NCI-H510A treated with DMSO at 0.1 percent for 48 hours (cell line): ENCODE measurements at regions not wholly inside any gene's neighbourhood (a gene's known extent, or its start where the extent isn't known, plus 50 kb on each side); places are given as distances from the start of the nearest gene placed in this dataset.
"Not testable (repeated sequence)": the region's sequence is repeated elsewhere in the genome, so short reads cannot be mapped to it uniquely, and the experiment has no call there.

Experiments used
- DNase-seq: peaks from one replicate; lab custom pipeline; 2025; lab: John Stamatoyannopoulos, UW

DNA sequence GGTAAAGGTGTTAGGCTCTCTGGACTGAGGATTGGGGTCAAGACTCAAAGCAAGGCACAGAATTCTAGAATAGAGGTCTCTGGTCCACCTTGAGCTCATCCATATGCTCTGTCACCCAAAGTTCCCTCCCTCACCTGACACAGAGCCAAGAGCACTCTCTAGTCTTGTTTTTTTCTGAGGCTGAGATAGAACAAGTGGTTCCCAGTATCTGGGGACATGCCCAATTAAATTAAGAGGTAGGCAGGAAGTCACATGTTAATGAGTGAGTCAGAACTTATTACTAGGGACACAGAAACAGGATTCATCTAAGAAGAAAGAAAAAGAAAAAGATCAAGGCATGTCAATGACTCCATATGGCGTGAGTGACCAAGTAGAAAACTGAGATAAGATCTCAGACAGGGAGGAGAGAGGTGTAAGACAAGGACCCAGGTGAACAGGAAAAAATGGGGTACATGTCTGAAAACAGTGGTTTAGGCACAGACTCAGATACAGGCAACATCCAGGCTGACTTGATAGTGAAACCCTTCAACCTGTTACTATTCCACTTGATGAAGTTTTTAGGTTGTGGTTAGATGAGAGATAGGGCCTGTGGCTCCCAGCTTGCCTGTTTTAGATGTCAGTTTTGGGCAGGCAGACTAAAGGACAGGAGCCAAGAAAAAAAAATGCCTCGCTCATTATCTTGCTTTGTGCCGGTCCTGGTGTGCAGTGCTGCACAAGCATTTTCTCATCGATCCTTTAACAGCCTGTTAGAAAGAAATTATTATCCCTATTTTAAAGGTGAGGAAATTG is 609.9 kb downstream of the CCSER2 start:
- DNase-seq, result no peak

DNA sequence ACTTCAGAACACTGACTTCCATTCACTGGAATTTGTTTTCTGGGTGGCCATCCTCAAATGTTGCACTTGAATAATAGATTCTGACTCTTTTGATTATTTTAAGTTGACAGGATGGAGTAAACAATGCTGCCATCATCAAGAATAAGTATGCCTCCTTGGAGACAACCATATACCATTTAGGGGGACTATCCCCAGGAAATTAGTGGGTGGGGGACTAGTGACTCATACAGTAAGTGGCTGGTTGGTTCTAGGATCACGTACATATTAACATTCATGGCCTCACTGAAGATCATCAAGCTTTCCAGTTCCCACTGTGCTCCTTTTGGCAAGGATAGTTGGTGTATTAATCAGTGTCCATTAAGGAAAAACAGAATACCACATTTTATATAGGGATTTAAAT is 615.2 kb downstream of the CCSER2 start:
- no peak for DNase-seq

DNA sequence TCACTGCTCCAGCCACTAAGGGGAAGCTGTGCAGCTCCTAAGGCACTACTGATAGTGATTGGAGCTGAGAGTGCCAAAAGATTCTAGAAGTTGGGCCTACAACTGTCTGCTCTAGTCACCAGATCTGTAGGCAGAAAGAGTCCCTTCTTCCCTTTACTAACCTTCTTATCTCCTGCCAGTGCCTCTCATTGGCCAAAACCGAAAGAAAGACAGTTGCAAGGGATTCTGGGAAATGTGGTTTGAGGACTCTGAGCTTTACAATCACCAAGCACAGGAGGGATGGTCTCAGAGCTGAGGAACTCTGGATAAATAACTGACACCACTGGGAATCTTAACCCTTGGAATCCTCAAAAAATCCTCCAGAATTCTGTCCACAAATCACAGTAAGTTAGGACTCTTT is 615.8 kb downstream of the CCSER2 start:
- no peak for DNase-seq

DNA sequence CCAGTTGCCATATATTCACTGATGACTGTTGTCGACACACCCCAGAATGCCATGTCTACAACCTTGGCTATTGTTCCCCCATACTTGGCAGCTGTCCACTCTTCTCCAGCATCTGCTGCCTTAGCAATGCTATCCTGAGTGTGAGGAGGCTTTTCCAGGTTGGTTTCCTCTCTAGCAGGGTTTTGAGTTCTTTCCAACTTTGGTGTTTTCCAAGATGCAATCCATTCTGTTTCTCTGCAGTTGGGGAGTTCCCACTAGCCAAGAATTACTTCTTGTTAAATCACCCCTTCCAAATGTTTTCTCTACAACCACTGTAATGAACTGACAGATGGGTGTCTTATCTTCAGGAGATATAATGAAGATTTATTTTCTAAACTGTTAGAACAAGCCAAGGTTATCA is 617.4 kb downstream of the CCSER2 start:
- no peak for DNase-seq

DNA sequence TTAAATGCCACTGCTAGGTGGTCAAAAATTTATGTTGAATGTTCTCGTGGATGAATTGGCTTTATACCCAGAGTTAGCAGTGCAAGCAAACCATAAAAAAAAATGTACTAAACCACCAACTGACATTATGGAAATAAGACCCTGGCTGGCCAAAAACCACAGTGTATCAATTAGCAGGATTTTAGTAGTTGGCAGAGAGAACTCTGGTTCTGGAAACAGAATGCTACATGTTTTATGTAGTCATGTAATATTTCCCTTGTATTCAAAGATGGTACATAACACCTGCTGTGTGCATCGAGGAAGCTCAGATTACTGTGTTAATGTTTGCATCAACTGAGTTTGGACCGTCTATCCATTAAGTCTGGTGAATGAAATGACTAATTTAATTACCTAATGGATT is 618.5 kb downstream of the CCSER2 start:
- peak; percentile 64 for DNase-seq

DNA sequence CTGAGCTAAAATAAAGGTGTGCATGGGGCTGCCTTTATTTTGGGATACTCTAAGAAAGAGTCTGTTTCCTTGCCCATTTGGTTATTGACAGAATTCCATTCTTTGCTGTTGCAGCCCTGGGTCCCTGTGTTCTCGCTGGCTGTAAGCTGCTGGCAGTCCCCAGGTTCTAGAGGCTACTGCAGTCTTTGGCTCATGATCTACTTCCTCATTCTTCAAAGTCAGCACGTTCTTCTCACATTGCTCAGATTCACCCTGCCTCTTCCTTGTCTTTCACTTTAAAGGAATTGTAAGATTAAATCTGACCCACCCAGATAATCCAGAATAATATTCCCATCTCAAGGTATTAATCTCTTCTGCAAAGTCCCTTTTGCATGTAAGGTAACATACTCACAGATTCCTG is 620.3 kb downstream of the CCSER2 start:
- DNase-seq, result no peak

DNA sequence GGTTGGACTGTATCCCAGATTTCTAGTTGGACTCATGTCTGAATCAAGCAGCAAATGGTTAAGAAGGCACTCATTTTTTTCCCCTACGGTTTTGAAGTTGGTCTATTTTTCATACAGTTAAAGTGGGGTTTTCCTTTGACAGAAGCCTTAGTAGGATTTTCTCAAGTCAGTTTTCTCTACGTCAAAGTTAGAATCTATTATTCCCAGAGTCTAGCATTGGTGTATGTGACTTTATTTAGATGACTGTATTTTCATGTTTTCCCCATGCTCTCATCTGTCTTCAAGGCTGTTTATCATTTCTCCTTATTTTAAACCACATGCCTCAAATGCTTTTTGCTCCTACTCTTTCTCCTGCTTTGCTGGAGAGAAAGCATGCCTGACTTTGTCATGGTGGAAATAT is 623.2 kb downstream of the CCSER2 start:
- no peak for DNase-seq

DNA sequence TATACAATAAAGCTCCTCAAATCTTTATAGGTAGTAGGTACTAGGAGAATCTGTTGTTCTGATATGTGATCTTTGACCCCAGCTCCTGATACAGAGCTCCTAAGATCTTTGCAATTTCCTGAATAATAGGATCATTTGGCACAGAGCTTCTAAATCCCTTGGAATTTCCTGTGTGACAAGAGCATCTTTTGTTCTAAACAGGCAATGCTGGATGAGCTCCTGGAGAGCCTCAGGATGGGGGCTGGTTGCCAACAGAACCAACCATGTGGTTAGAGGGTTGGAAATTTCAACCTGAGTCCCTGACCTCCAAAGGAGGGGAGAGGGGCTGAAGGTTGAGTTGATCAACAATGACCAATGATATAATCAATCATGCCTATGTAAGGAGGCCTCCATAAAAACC is 629.0 kb downstream of the CCSER2 start:
- no peak for DNase-seq

DNA sequence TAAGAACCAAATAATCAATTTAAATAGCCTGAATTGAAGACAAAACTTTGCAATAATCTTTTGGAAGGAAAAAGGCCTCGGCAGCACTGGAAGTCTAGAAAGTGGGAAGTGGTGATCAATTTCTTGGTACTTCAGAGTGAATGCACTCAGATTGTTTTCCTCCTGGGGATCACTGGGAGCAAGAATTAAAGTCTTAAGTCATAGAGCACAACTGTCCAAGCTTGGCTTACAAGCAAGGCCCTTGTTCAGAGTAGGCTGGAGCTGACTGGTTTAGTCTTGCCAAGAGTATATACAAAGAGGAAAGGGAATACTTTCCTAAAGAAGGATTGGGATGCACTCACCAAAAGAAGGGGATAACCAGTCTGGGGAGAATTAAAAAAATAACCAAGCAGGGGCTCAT is 637.1 kb downstream of the CCSER2 start:
- DNase-seq, result no peak

DNA sequence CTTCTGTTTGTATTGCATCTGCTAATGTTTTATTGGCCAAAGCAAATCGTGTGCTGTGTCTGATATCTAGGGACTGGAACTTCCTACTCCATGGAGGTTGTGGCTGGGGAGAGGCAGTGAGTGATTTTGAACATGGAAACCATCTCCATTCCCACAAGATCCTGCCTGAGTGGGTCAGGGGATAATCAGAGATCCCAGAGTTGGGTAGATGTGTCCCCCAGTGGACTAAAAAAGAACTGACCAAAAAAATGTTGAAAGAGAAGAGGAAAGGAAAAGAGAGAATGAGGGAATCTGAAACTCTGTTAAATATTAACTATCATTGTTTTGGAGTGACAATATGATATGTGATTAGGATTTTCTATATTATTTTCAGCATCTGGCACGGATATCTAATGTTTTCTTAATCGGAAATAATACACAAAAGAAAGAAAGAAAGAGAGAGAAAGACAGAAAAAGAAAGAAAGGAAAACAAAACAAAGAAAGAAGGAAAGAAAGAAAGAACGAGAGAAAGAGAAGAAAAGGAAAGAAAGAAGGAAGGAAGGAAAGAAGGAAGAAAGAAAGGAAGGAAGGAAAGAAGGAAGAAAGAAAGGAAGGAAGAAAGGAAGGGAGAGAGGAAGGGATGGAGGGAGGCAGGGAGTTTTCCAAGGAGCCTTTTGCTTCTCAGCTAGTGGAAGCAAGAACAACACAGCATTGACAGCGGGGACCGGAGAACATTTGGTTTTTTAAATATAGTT is 638.5 kb downstream of the CCSER2 start:
- no peak for DNase-seq

DNA sequence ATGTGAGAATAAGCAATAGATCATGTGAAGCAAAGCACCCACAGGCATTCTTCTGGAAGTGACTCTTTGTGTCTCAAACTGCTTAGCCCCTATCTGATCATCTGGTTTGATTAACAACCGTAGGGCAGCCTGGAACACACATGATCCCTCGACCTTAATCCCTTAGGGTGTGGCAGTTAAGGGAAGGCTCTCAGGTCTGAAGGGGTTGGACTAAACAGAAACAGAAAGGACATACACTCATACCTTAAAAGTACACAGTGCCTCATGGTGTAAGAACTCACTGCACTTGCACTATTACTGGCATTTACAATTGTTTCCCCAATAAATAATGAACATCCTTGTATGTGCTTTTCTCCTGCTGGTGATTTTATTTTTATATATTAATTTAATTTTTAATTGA is 640.9 kb downstream of the CCSER2 start:
- DNase-seq, result not testable (repeated sequence)

DNA sequence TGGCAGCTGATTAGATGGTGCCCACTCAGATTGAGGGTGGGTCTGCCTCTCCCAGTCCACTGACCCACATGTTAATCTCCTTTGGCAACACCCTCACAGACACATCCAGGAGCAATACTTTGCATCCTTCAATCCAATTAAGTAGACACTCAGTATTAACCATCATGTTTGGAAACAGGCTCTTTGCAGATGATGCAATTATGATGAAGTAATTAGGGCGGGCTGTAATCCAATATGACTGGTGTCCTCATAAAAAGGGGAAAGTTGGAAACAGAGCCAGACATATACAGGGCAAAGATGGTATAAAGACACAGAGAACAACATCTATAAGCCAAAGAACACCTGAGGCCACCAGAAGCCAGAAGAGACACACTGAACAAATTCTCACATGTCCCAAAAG is 658.6 kb downstream of the CCSER2 start:
- no peak for DNase-seq

DNA sequence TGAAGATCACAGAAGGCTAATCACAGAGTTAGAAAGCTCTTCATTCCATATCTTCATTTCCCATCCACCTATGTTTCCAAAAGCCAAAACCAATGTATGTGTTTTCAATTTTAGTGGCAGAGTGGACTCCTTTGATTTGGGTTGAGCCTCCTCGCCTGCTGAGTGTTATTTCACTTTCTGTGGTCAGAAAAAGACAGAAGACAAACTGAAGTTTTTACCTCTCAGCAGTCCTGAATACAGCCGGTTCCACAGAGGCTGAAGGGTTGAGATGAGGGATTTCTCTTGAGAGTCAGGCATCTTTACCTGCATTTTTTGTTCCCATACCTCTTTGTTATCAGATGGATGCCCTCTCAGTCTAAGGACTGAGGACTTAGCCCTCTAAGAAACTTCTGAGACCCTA is 659.6 kb downstream of the CCSER2 start:
- DNase-seq, result no peak

DNA sequence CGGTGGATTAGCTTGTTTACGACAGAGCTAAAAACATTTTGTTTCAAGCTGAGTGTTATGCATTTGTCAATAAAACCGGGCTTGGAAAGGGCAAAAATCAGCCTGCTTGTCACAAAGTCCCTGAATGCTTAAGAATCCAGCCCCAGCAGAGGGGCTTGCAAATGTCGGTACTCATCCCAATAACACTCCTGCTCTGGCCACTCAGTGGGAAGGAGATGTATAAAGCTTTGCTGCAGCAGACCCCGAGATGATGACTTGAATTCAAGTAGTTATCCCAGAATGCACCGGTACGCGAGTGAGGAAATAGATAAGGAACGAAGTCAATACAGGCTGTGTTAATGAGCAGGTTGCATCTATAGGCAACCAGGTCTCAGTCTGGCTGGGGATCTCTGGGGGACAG is 662.3 kb downstream of the CCSER2 start:
- no peak for DNase-seq

DNA sequence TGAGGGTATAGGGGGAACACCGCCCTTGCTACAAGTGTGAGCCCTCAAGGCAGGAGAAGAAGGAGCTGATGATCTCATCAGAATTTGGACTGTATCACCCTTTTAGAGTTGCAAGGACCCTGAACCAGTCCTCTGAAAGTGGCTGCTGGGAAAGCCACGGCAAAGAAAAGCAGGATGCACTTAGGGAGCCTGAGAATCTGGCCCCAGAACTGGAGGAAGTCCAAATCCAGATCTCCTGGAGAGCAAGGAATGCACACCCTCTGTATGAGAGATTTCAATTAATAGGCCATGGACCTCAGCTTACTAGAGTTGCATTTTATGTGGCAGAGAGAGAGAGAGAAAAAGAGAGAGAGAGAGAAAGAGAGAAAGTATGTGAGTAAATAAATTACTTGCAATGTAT is 662.9 kb downstream of the CCSER2 start:
- DNase-seq, result no peak

DNA sequence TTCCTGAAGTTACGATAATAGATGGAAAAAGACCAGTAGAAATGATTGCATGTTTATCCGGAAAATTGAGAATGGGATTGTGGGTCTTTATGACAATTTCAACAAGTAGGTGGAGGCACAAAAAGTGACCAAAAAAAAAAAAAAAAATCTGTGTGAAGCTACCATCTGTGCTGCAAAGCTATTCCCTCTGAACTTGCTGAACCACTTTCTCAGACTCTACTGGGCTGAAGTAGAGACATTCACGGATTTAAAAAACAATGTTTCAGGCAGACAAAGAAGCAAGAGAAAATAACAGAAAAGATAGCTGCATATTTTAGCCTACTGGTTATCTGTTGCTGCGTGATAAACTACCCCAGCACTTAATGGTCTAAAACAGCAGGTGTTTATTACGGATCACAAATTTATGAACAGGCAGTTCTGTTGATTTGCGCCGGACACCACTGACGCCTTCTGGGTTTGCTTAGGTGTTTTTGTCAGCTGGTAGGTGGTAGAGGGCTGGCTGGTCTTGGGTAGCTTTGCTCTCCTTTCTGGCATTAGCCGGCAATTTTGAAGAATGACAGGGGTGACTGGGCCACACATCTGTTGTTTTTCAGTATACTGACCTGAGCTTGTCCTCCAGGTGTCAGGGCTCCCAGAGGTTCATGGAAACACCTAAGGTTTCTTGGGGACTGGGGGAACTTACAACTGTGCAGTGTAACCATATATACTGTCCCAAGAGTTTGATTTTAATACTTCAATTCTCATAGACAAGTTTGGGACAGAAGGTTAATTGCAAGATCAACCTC is 665.1 kb downstream of the CCSER2 start:
- DNase-seq, result no peak

DNA sequence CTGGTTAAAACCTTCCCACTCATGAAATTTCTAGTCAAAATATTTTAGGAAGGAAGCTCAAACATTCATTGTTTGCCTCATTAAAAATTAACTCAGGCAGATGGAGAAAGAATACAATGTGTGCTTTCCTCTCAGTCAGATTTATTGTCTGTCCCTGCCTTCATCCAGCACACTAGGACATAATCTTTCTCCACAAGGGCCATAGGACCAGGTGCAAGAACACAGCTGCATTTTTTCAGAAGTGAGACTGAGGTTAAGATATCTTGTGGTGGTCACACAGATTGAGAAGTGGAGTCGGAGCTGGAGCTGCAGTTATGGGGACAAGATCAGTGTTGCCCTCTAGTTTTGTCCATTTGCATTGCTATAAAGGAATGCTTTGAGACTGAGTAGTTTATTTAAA is 666.3 kb downstream of the CCSER2 start:
- DNase-seq, result no peak

DNA sequence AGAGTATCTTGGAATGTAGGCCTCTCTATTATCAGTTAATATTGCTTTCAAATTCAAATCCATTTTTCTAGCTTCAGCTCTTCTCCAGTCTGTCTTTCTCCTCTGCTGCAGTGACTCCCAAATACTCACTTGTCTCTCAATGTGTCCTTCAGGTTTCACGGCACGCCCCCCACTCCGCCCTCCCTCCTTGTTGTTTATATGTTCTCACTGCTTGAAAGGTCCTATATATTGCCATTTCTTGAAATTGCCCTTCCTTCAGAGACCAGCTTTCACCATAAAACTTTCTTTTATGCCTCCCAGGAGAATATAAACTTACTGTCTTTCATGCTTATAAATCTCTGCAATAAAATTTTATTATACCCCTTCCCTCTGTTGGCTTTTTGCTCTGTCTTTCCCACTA is 668.2 kb downstream of the CCSER2 start:
- no peak for DNase-seq

DNA sequence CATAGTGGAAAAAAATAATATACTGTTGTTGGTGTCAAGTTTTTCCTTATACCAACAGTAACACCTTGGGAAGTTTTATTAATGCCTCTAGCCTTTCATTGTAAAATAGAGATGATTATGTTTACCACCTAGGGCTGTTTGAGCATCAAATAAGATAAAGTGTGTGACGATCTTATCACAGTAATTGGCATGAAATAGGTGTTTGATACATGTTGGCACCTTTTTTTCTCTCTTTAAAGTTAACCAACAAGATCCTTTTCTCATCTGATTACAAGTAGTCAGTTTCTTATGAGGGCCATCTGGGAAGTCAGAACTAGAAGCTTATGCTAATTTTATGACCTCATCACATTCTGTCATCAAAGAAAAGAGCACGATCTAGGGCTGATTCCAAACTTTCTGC is 669.5 kb downstream of the CCSER2 start:
- no peak for DNase-seq

DNA sequence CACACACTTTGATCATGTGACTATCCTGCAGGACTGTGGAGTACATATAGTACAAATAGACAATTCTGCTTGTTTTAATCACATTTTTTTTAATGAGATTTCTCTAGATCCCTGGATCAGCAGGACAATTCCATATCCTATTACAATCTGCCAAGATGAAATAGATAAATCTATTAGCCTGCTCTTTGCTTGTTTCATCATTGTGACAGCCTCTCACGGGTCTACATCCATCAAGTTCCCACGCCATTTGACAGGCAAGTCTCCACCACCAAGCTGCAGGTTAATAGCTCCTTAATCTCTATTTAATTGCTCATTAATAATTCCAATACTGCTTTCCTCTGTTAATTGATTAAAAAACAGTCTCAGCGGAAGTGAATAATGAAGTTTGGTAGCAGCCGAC is 671.5 kb downstream of the CCSER2 start:
- no peak for DNase-seq

DNA sequence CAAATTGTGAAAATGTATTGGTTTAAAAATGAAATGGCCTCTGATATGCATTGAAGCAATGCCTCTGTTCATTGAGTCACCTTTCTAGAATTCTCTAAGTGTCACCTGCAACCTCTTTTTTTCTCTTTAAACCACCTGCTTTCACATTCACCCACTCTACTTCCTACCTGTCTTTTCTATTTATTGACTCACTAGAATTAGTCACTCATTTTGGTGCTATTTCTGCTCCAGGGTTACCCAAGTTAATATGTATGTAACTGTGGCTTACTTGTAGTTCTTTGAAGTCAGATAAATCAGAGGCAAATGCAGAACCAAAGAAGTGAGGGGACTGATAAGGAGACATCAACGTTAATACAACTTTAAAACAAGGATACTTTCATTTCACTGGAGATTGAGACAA is 674.7 kb downstream of the CCSER2 start:
- no peak for DNase-seq

DNA sequence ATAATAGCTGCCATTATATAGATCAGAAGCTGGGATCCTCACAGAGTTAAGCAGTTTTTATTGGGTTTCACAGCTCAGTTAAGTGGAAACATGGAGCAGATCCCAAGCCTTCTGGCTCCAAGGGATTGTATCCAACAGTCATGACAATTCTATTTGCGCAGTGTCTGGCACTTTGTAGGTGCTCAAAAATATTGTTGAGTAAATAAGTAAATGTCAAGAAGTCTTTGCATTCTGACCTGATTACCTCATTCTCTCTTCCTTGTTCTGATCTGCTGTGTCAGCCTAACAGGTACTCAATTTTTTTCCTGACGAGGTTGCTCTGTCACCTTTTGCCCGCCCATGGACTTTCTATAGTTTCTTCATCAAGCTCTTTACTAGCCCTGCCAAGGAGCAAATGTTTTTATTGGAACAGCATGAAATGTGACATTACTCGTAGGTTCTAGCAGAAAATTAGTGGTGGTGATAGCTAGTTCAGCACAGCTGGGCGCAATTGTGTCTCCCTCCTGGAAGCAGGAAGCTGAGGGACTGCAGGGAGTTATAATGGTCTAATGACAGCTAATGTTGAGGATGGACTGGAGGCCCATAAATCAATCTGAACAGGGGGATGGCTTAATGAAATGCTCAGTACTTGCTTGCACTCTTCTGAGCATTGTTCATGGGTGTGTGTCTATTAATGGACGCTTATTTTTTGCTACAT is 680.2 kb downstream of the CCSER2 start:
- DNase-seq, result peak; percentile 84
